Lower leg skin (tissue), 4 donors: ENCODE measurements at regions not wholly inside any gene's neighbourhood (a gene's known extent, or its start where the extent isn't known, plus 50 kb on each side); places are given as distances from the start of the nearest gene placed in this dataset.

Experiments used
- DNase-seq, 2 donors: peaks; one replicate each; pipeline ENCODE4 v3.0.0-alpha.2; 2019; ENCODE audit warnings: low spot score in 2 of 2
- H3K4me3 ChIP-seq: fragments of 200-600 bp; sonication (generic); 2 replicates; pipeline ENCODE4 v1.5.1; 2017; ENCODE audit warnings: mild to moderate bottlenecking, low read depth; ENCODE audit not compliant: poor library complexity, severe bottlenecking
- CTCF ChIP-seq, 3 donors: fragments of 450-650 bp; IDR thresholded peaks; one replicate each; pipeline ENCODE4 v1.5.1; 2016; ENCODE audit warnings: antibody characterized with exemption in 3 of 3, mild to moderate bottlenecking in 3 of 3, moderate library complexity in 2 of 3
- POLR2A ChIP-seq, 2 donors: fragments of 450-650 bp; IDR thresholded peaks; one replicate each; pipeline ENCODE4 v1.6.1; 2016 to 2017; ENCODE audit warnings: antibody characterized with exemption in 2 of 2, mild to moderate bottlenecking in 1 of 2, moderate library complexity in 1 of 2
- WGBS, 2 donors: methylation state at CpG; one replicate each; pipeline ENCODE4 v1.1.5; 2018; 5-methylcytosine and 5-hydroxymethylcytosine counted together
- intact Hi-C: fragments of 100-400 bp; cut with DNase I; formaldehyde crosslinking; loops from one replicate; pipeline ENCODE4 v1.15.0; 2023; ENCODE audit warnings: low total_unique reads

DNA sequence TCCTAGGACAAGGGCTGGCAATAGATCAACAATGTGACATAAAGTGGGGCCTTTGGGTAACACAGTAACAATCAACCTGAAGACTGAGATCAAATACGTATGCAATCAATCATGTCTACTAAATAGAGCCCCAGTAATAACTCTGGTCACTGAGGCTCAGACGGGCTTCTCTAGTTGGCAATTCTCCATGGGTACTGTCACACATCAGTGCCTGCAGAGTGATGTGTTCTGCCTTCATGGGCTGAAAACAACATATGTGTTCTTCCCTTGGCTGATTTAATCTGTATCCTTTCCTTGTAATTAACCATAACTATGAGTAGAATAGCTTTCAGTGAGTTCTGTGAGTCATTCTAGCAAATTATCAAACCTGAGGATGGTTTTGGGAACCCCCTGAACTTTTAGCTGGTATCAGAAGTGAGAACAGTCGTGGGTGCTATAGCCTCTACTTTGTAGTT, 113.6 kb downstream of the TMCO5A start:
- TF ChIP-seq POLR2A (IDR thresholded peaks at IDR 0.05) (no peak), CTCF (IDR thresholded peaks at IDR 0.05) (no peak)
- intact Hi-C loops = no loop called here
- WGBS, 2 donors = 86% methylated on average over 3 of the region's 3 CpGs

GRCh38 chr15:38049891-38050290, 115.5 kb downstream of the TMCO5A start:
- WGBS, 2 donors = 88 to 91% methylated on average over 4 of the region's 4 CpGs
- no peak for TF ChIP-seq POLR2A (IDR thresholded peaks at IDR 0.05)
- no peak for TF ChIP-seq CTCF (IDR thresholded peaks at IDR 0.05)
- intact Hi-C loops = no loop called here
- no peak overlapping the region for H3K4me3 ChIP-seq
- DNase-seq = no peak

More for the DNA sequence above, 113.6 kb downstream of the TMCO5A start:
- DNase-seq = no peak
- H3K4me3 ChIP-seq = no peak overlapping the region

GRCh38 chr15:38050529-38051448, 116.3 kb downstream of the TMCO5A start:
- TF ChIP-seq CTCF (IDR thresholded peaks at IDR 0.05) (no peak), POLR2A (IDR thresholded peaks at IDR 0.05) (no peak)
- WGBS, 2 donors = 60 to 63% methylated on average over 4 of the region's 4 CpGs
- H3K4me3 ChIP-seq = no peak overlapping the region
- no peak for DNase-seq
- intact Hi-C loops = no loop called here

- no peak overlapping the region for H3K4me3 ChIP-seq
- intact Hi-C loops = no loop called here
- 76 to 81% methylated on average over 2 of the region's 2 CpGs for WGBS, 2 donors
- DNase-seq = no peak
- no peak for TF ChIP-seq POLR2A (IDR thresholded peaks at IDR 0.05)
Observed at GRCh38 chr15:38053205-38053604, 118.8 kb downstream of the TMCO5A start.

- H3K4me3 ChIP-seq = no peak overlapping the region
- 93 to 96% methylated on average over 3 of the region's 3 CpGs for WGBS, 2 donors
- TF ChIP-seq CTCF (IDR thresholded peaks at IDR 0.05) (no peak), POLR2A (IDR thresholded peaks at IDR 0.05) (no peak)
- intact Hi-C loops = no loop called here
- DNase-seq = no peak
Observed at GRCh38 chr15:38053776-38054175, 119.3 kb downstream of the TMCO5A start.

GRCh38 chr15:38054488-38054887, 120.0 kb downstream of the TMCO5A start:
- intact Hi-C loops = no loop called here
- H3K4me3 ChIP-seq = no peak overlapping the region
- DNase-seq = no peak
- TF ChIP-seq CTCF (IDR thresholded peaks at IDR 0.05) = no peak
- TF ChIP-seq POLR2A (IDR thresholded peaks at IDR 0.05) = no peak
